SK-N-SH treated with all-trans-retinoic acid at 6 μM for 48 hours (cell line): ENCODE measurements at regions not wholly inside any gene's neighbourhood (a gene's known extent, or its start where the extent isn't known, plus 50 kb on each side); places are given as distances from the start of the nearest gene placed in this dataset.

ENCODE experiments used
- GLIS3 ChIP-seq: fragments of 250-450 bp; sonication (Bioruptor Pico); IDR thresholded peaks from 2 replicates; pipeline ENCODE4 v1.5.0; 2020; ENCODE audit warnings: mild to moderate bottlenecking, moderate library complexity
- OSR1 ChIP-seq: fragments of 250-450 bp; sonication (Bioruptor Pico); IDR thresholded peaks from 2 replicates; pipeline ENCODE4 v1.8.0; 2022; ENCODE audit warnings: moderate library complexity, mild to moderate bottlenecking, inconsistent platforms
- RARB ChIP-seq: fragments of 250-450 bp; sonication (Bioruptor Pico); IDR thresholded peaks from 2 replicates; pipeline ENCODE4 v1.8.0; 2021; ENCODE audit warnings: mild to moderate bottlenecking, moderate library complexity
- TCF4 ChIP-seq: fragments of 250-450 bp; sonication (Bioruptor Pico); IDR thresholded peaks from 2 replicates; pipeline ENCODE4 v1.8.0; 2021; ENCODE audit warnings: mild to moderate bottlenecking, moderate library complexity, borderline replicate concordance
- ZFP3 ChIP-seq: fragments of 250-450 bp; sonication (Bioruptor Pico); IDR thresholded peaks from 2 replicates; pipeline ENCODE4 v1.5.0; 2020; ENCODE audit warnings: mild to moderate bottlenecking, moderate library complexity
- ZFP30 ChIP-seq: fragments of 450-650 bp; formaldehyde crosslinking; IDR thresholded peaks from 2 replicates; pipeline ENCODE4 v1.5.0; 2022; ENCODE audit warnings: mild to moderate bottlenecking, moderate library complexity
- ZNF565 ChIP-seq: fragments of 450-650 bp; formaldehyde crosslinking; conservative IDR thresholded peaks from 2 replicates; pipeline ENCODE4 v1.5.0; 2020; ENCODE audit warnings: low read depth, mild to moderate bottlenecking, moderate library complexity
- ZNF8 ChIP-seq: fragments of 450-650 bp; formaldehyde crosslinking; IDR thresholded peaks from 2 replicates; pipeline ENCODE4 v1.5.0; 2020; ENCODE audit warnings: mild to moderate bottlenecking, moderate library complexity
- TF ChIP-seq, protein P1 (sequence below): fragments of 250-450 bp; sonication (Bioruptor Pico); IDR thresholded peaks from 2 replicates; pipeline ENCODE4 v1.5.1; 2020; ENCODE audit warnings: low read depth, mild to moderate bottlenecking, moderate library complexity

DNA sequence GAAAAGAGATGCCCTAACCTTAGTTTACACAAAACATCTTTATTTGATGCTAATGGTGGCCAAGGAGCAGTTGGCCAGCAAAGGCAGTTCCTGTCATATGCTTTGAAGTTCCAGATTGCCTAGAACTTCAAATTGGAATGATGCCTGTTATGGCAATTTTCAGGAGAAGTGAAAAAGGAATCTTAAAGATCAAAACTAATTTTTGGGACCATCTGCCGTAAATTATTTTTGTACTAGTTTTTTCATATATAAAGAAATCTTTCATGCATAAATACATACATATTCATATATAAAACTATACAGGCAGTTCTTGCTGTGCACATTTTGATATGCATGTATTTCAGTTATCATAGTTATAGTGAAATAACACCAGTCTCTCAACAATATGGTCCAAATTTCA lies 1185.6 kb upstream of the FAM98A start:
- TF ChIP-seq OSR1 (CRISPR knock-in tag) (no peak), ZNF565 (no peak), TCF4 (CRISPR knock-in tag) (no peak), ZFP30 (CRISPR knock-in tag) (no peak), ZNF8 (CRISPR knock-in tag) (no peak), GLIS3 (CRISPR knock-in tag) (no peak), RARB (CRISPR knock-in tag) (no peak), ZFP3 (CRISPR knock-in tag) (no peak)
- TF ChIP-seq, protein P1, sequence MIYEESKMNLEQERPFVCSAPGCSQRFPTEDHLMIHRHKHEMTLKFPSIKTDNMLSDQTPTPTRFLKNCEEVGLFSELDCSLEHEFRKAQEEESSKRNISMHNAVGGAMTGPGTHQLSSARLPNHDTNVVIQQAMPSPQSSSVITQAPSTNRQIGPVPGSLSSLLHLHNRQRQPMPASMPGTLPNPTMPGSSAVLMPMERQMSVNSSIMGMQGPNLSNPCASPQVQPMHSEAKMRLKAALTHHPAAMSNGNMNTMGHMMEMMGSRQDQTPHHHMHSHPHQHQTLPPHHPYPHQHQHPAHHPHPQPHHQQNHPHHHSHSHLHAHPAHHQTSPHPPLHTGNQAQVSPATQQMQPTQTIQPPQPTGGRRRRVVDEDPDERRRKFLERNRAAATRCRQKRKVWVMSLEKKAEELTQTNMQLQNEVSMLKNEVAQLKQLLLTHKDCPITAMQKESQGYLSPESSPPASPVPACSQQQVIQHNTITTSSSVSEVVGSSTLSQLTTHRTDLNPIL (CRISPR knock-in tag) = no peak
